ENCODE measurements at regions not wholly inside any gene's neighbourhood (a gene's known extent, or its start where the extent isn't known, plus 50 kb on each side); places are given as distances from the start of the nearest gene placed in this dataset.

GRCh38 chr16:18059089-18059488, 277.4 kb downstream of the NPIPA8 start:
- DNase-seq (ENCODE audit: low read depth in 2 of 2) = no peak

DNA sequence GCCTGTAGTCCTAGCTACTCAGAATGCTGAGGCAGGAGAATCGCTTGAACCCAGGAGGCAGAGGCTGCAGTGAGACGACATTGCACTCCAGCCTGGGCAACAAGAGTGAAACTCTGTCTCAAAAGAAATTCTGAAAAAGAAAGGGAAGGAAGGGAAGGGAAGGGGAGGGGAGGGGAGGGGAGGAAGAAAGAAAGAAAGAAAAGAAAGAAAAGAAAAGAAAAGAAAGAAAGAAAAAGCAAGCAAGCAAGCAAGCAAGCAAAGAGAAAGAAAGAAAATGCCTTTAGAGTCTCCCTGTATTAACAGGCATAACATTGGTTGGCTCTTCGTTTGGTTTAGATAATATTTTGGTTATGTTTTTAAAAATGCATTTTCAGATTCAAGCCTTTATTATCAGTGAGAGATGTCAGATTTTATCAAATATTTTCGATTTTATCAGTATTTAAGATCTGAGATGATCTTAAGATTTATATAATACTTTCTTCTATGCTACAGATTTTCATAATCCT, 281.1 kb downstream of the NPIPA8 start:
- DNase-seq (ENCODE audit: low read depth in 2 of 2) = no peak

- DNase-seq (ENCODE audit: low read depth in 2 of 2) = no peak
Observed at GRCh38 chr16:18050777-18051176, 285.8 kb downstream of the NPIPA8 start.

GRCh38 chr16:18050234-18050633, 286.3 kb downstream of the NPIPA8 start:
- no peak for DNase-seq (ENCODE audit: low read depth in 2 of 2)

- no peak for DNase-seq (ENCODE audit: low read depth in 2 of 2)
Observed at GRCh38 chr16:18049547-18050133, 286.9 kb downstream of the NPIPA8 start.

- no peak for DNase-seq (ENCODE audit: low read depth in 2 of 2)
Observed at GRCh38 chr16:18048853-18049546, 287.5 kb downstream of the NPIPA8 start.

DNA sequence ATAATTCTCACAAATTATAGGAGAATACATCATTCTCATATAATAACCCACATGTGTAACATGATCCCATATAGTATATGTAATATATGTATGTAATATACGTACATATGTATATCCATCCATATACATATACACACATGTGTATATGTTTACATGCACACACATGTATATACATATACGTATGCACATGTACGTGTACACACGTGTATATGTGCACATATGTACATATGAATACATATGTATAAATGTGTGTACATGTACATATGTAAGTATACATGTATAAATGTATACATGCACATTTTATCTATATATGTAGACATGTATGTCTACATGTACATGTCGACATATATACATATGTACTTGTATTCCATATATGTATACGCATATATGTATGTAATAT, 288.8 kb downstream of the NPIPA8 start:
- DNase-seq (ENCODE audit: low read depth in 2 of 2) = no peak

DNA sequence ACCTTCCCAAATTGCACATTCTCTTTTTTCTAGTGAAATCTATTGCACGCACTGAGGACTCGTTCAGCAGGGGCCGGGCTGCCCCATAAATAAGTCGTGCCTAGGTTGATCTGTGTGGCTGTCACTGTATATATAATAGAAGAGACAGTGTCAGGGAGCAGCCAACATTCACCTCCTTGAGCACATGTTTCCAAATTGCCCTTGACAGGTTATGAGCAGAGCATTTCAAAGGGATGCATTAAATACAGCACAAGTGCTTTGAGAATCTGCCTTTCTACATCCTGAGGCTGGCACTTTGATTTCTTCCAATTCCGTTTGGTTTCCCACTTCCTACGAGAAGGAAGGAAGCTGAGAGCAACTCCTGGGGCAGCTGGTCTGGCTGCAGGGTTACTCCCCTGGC, 291.2 kb downstream of the NPIPA8 start:
- no peak for DNase-seq (ENCODE audit: low read depth in 2 of 2)

- no peak for DNase-seq (ENCODE audit: low read depth in 2 of 2)
Observed at GRCh38 chr16:18041864-18042834, 294.4 kb downstream of the NPIPA8 start.

GRCh38 chr16:18039931-18040330, 296.6 kb downstream of the NPIPA8 start:
- DNase-seq (ENCODE audit: low read depth in 2 of 2) = no peak

DNA sequence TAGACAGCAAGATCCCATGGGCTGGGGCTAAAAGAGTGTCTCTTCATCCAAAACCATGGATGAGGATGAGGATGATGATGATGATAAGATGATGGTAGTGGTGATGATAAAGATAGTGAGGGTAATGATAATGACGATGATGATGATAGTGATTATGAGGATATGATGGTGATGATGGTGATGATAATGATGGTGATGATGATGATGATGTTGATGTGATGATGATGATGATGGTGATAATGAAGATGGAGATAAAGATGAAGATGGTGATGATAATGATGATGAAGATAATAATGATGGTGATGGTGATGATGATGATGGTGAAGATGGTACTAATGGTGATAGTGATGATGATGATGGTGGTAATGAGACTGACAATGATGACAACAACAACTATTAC, 299.5 kb downstream of the NPIPA8 start:
- DNase-seq (ENCODE audit: low read depth in 2 of 2) = no peak

DNA sequence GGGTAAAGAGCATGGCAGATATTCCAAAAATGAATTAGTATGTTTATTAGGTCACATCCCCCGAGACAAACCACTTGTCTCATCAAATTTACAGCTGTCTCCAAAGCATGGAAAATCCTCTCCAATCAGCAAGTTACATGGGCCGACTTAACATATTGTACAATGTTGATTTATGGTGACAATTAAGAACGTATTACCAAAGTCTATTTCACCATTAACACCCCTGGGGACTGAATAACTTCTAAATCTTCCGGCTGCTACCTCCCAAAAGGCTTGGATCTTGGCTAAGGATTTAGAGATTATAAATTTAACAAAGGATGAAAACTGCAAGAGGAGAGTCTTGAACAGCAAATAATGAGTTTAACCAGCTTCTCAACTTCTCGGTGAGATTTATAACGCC, 311.9 kb downstream of the NPIPA8 start:
- DNase-seq (ENCODE audit: low read depth in 2 of 2) = no peak

- no peak for DNase-seq (ENCODE audit: low read depth in 2 of 2)
Observed at GRCh38 chr16:18018376-18018775, 318.2 kb downstream of the NPIPA8 start.

DNA sequence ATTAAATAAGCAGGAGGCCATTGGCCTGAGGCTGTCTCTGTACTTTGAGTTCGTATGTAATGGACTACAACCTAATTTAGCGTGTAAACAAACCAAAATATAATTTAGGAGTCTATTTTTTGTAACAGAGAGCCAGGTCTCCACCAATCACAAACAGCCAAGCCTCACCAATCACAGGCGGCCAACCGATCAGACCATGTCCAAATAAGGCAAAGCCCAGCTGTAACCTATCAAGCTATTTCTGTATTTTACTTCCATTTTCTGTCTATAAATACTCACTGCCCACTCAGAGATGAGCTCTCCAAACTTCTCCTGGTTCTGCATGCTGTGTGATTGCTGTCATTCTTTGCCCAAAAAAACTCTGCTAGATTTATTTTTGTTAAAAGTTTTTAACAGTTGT, 322.7 kb downstream of the NPIPA8 start:
- DNase-seq (ENCODE audit: low read depth in 2 of 2) = no peak

GRCh38 chr16:18008356-18008755, 328.2 kb downstream of the NPIPA8 start:
- no peak for DNase-seq (ENCODE audit: low read depth in 2 of 2)

GRCh38 chr16:18003033-18003432, 333.5 kb downstream of the NPIPA8 start:
- no peak for DNase-seq (ENCODE audit: low read depth in 2 of 2)

- DNase-seq (ENCODE audit: low read depth in 2 of 2) = no peak
Observed at GRCh38 chr16:17998996-17999395, 337.5 kb downstream of the NPIPA8 start.

DNA sequence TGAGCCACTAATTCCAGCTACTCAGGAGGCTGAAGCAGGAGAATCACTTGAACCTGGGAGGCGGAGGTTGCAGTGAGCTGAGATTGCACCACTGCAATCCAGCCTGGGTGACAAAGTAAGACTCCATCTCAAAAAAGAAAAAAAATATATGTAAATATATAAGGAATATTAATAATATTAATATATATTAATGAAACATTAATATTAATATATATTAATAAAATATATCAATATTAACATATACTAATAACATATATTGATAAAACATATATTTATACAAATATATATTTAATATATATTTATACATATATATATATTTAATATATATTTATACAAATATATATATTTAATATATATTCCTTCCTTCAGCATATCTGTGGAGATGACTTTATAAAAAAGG, 338.0 kb downstream of the NPIPA8 start:
- DNase-seq (ENCODE audit: low read depth in 2 of 2) = no peak

DNA sequence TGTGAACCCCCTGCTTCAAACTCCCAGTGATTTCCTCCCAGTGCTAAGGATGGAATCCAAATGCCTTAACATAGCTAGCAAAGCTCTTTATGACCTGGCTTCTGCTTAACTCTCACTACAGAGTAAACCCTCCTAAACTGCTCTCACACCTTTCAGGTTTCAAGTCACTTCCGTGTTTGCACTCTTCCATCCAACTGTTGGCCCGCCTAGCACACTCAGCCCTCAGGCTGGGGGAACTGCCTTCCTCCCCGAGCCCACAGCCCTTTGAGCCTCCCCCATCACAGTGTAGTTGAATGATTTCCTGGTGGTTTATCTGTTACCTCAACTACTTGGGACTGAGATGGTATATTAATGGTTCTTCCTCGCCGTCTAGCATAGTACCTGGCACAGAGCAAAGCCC, 342.5 kb downstream of the NPIPA8 start:
- no peak for DNase-seq (ENCODE audit: low read depth in 2 of 2)

- no peak for DNase-seq (ENCODE audit: low read depth in 2 of 2)
Observed at GRCh38 chr16:17992416-17992815, 344.1 kb downstream of the NPIPA8 start.

DNA sequence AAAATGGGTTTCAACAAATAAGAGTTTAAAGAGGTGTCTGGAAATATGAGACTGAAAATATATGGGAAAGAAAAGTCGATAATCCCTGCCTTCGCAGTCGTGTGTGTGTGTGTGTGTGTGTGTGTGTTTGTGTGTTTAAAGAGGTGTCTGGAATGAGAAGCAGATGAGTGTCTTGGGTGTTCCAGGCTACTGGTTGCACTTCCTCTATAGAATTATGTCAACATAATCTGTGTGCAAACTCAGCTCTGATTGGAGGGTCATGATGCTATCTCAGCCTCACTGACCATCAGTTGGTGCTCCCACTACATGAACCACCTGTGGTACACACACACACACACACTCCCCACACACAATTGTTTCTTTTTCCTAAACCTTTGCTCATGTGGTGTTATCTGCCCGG, 347.3 kb downstream of the NPIPA8 start:
- DNase-seq (ENCODE audit: low read depth in 2 of 2) = no peak

GRCh38 chr16:17988839-17989238, 347.7 kb downstream of the NPIPA8 start:
- DNase-seq (ENCODE audit: low read depth in 2 of 2) = no peak
